Ovary (tissue), 7 donors: ENCODE measurements at regions not wholly inside any gene's neighbourhood (a gene's known extent, or its start where the extent isn't known, plus 50 kb on each side); places are given as distances from the start of the nearest gene placed in this dataset.

Source experiments
- DNase-seq, 5 donors: peaks; one replicate each; pipeline ENCODE4 v3.0.0-alpha.2; 2019 to 2020
- H3K27ac ChIP-seq, 2 donors: fragments of 200-600 bp; one replicate each; pipeline versions ENCODE4 v1.5.1 to v1.8.0; 2019 to 2022
- H3K27me3 ChIP-seq: fragments of 200-600 bp; one replicate; pipeline ENCODE4 v1.8.0; 2022
- H3K36me3 ChIP-seq: fragments of 200-600 bp; sonication (generic); one replicate; pipeline ENCODE4 v1.5.1; 2019
- H3K4me1 ChIP-seq: one replicate; pipeline ENCODE4 v1.8.1; 2013; ENCODE audit warnings: mild to moderate bottlenecking, moderate library complexity; ENCODE audit not compliant: insufficient read depth
- H3K4me3 ChIP-seq: fragments of 200-600 bp; sonication (generic); one replicate; pipeline ENCODE4 v1.5.1; 2017
- H3K9me3 ChIP-seq, 2 donors: fragments of 200-600 bp in 1 of 2; sonication (generic) in 1 of 2; one replicate each; pipeline versions ENCODE4 v1.5.1 to v1.8.1; 2013 to 2019; ENCODE audit warnings: mild to moderate bottlenecking in 1 of 2, moderate library complexity in 1 of 2
- CTCF ChIP-seq, 3 donors: fragments of 450-650 bp in 2 of 3; fragments of 200-600 bp in 1 of 3; IDR thresholded peaks; one replicate each; pipeline versions ENCODE4 v1.5.1 to v1.8.0; 2016 to 2022; ENCODE audit warnings: antibody characterized with exemption in 3 of 3, mild to moderate bottlenecking in 1 of 3
- EP300 ChIP-seq: sonication (generic); formaldehyde crosslinking; IDR thresholded peaks from one replicate; pipeline ENCODE4 v1.6.1; 2017; ENCODE audit warnings: antibody characterized with exemption
- POLR2A ChIP-seq: fragments of 450-650 bp; IDR thresholded peaks from one replicate; pipeline ENCODE4 v1.6.1; 2017; ENCODE audit warnings: antibody characterized with exemption, mild to moderate bottlenecking, moderate library complexity
- WGBS, 3 donors: extraction: QIAGEN DNeasy Blood & Tissue Kit in 1 of 3; methylation state at CpG; one replicate each; pipeline versions ENCODE4 v1.1.5 to v1.1.7; 2013 to 2017; 5-methylcytosine and 5-hydroxymethylcytosine counted together
- intact Hi-C, 4 donors: fragments of 100-400 bp; cut with DNase I; formaldehyde crosslinking; loops; one replicate each; pipeline versions ENCODE4 v1.11.0 to v1.15.1; 2022 to 2023
- donor health status: DM: no; HTN: no; CAD: no; lungs with moderate emphysema.
- donor health status: DM: no; HTN: no; CAD: no.
- donor health status: Bipolar disorder and iron deficiency.
- donor health status: DM: no; HTN: no; CAD: no.
- donor health status: DM: yes; HTN: yes; CAD: no.

- DNase-seq = no peak
- intact Hi-C loops = no loop called here
- Histone ChIP-seq H3K27me3 (no peaks in the 10 kb centered on the region), H3K27ac (no peak overlapping the region), H3K36me3 (no peaks in the 10 kb centered on the region), H3K4me1 (peaks cover 10% of the 10 kb centered on the region), H3K9me3 (no peaks in the 10 kb centered on the region), H3K4me3 (no peak overlapping the region)
- WGBS, 3 donors = 91 to 94% (median 91%) methylated on average over 10 of the region's 10 CpGs
- no peak for TF ChIP-seq POLR2A
- no peak for TF ChIP-seq CTCF (IDR thresholded peaks at IDR 0.05)
- no peak for TF ChIP-seq EP300
Observed at GRCh38 chr4:183826461-183826860, 78.6 kb upstream of the STOX2 start.

GRCh38 chr4:183828125-183828524, 77.0 kb upstream of the STOX2 start:
- DNase-seq = no peak
- peaks cover 10% of the 10 kb centered on the region for H3K4me1 ChIP-seq
- H3K27me3 ChIP-seq = no peaks in the 10 kb centered on the region
- H3K9me3 ChIP-seq = no peaks in the 10 kb centered on the region
- TF ChIP-seq CTCF (IDR thresholded peaks at IDR 0.05) (no peak), POLR2A (no peak), EP300 (no peak)
- H3K36me3 ChIP-seq = no peaks in the 10 kb centered on the region
- WGBS, 3 donors = 68 to 83% (median 68%) methylated on average over 6 of the region's 6 CpGs
- no peak overlapping the region for H3K27ac ChIP-seq
- H3K4me3 ChIP-seq = no peak overlapping the region
- intact Hi-C loops = no loop called here

- 24 to 42% (median 25%) methylated on average over 3 of the region's 3 CpGs for WGBS, 3 donors
- Histone ChIP-seq H3K9me3 (no peaks in the 10 kb centered on the region), H3K27ac (no peak overlapping the region), H3K27me3 (no peaks in the 10 kb centered on the region), H3K4me3 (no peak overlapping the region), H3K36me3 (no peaks in the 10 kb centered on the region), H3K4me1 (peaks cover 10% of the 10 kb centered on the region)
- DNase-seq = no peak
- TF ChIP-seq POLR2A = no peak
- no peak for TF ChIP-seq CTCF (IDR thresholded peaks at IDR 0.05)
- TF ChIP-seq EP300 = no peak
- intact Hi-C loops = no loop called here
Observed at GRCh38 chr4:183828839-183829238, 76.3 kb upstream of the STOX2 start.

GRCh38 chr4:183830438-183830985, 74.6 kb upstream of the STOX2 start:
- Histone ChIP-seq H3K4me1 (peaks cover 10% of the 10 kb centered on the region), H3K9me3 (no peaks in the 10 kb centered on the region), H3K27me3 (no peaks in the 10 kb centered on the region), H3K27ac (no peak overlapping the region), H3K4me3 (no peak overlapping the region), H3K36me3 (no peaks in the 10 kb centered on the region)
- intact Hi-C loops = loop anchor here in 2 of 4 donors (10.0 kb wide), 2 partner anchors 356 to 424 kb away; no protein-coding TSS in a partner anchor
- WGBS, 3 donors = 15 to 28% (median 22%) methylated on average over 2 of the region's 2 CpGs
- no peak for DNase-seq
- TF ChIP-seq POLR2A (no peak), CTCF (IDR thresholded peaks at IDR 0.05) (no peak), EP300 (no peak)
